PFSK-1 (cell line): ENCODE measurements at regions not wholly inside any gene's neighbourhood (a gene's known extent, or its start where the extent isn't known, plus 50 kb on each side); places are given as distances from the start of the nearest gene placed in this dataset.

Experiments
- FOXP2 ChIP-seq: optimal IDR thresholded peaks from 2 replicates; pipeline ENCODE3; 2011; ENCODE audit warnings: borderline replicate concordance, control low read depth, inconsistent platforms; ENCODE audit not compliant: insufficient read depth; ENCODE audit errors: extremely low read length, extremely low read depth
- POLR2AphosphoS5 ChIP-seq: IDR thresholded peaks from 2 replicates; pipeline ENCODE4 v1.6.1; 2012; ENCODE audit warnings: low read depth, mild to moderate bottlenecking, control low read depth, low read length, moderate library complexity
- REST ChIP-seq, 2 experiments: IDR thresholded peaks; 2 replicates each; pipeline versions ENCODE4 v1.6.1 to v1.8.0; 2011 to 2012; ENCODE audit warnings: low read depth in 2 of 2, low read length in 2 of 2, control low read depth in 1 of 2, inconsistent platforms in 1 of 2, mild to moderate bottlenecking in 1 of 2, moderate library complexity in 1 of 2; ENCODE audit not compliant: insufficient read depth in 1 of 2
- SIN3A ChIP-seq: IDR thresholded peaks from 2 replicates; pipeline ENCODE4 v1.6.1; 2012; ENCODE audit warnings: mild to moderate bottlenecking, low read length, moderate library complexity, borderline replicate concordance; ENCODE audit not compliant: insufficient read depth
- TAF1 ChIP-seq: IDR thresholded peaks from 2 replicates; pipeline ENCODE4 v1.6.1; 2012; ENCODE audit warnings: low read length, control low read depth, borderline replicate concordance; ENCODE audit not compliant: insufficient read depth

- TF ChIP-seq POLR2AphosphoS5 = no peak
- TF ChIP-seq REST (IDR thresholded peaks at IDR 0.05; ENCODE audit: insufficient read depth in 1 of 2, low read depth in 2 of 2, low read length in 2 of 2) = no peak
- TF ChIP-seq TAF1 = no peak
- TF ChIP-seq SIN3A = no peak
- no peak for TF ChIP-seq FOXP2
Measured at GRCh38 chr3:132817646-132818177, 95.5 kb upstream of the NPHP3 start.
